Left forelimb (tissue), 1 donor: ENCODE measurements at regions not wholly inside any gene's neighbourhood (a gene's known extent, or its start where the extent isn't known, plus 50 kb on each side); places are given as distances from the start of the nearest gene placed in this dataset.

ENCODE experiments used
- DNase-seq: peaks from one replicate; pipeline ENCODE4 v3.0.0-alpha.2; 2018; ENCODE audit warnings: low spot score

GRCh38 chr5:56320686-56321085, 87.6 kb upstream of the ANKRD55 start:
- no peak for DNase-seq

DNA sequence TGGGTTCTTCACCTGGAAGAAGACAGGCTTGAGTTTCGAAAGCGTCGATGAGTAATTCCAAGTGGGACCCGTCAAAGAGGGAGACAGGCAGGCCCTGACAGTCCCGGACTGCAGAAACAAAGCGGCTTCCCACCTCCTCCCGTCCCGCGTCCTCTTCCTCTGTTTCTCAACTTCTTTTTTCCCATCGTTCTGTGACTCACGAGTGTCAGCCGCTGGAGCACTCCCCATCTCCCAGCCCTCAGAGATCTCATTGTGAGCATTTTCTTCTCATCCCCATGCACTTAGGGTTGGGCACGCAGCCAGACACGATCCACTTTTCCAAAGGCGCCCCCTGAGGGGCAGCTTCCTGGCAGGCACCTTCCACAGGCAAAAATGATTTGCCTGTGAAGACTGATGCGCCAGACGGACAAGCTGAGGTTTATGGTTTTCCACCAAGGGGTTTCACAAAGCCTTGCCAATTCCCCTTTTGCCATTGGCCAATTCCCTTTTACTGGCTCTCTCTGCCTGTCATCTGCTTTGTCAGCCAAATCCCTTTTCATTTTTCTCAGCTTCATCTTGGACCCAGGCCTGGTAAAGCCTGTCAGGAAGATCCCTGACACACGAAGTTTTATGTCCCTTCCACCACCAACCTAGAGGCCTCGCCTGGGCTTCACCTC, 86.5 kb upstream of the ANKRD55 start:
- peak; percentile 70 for DNase-seq

DNA sequence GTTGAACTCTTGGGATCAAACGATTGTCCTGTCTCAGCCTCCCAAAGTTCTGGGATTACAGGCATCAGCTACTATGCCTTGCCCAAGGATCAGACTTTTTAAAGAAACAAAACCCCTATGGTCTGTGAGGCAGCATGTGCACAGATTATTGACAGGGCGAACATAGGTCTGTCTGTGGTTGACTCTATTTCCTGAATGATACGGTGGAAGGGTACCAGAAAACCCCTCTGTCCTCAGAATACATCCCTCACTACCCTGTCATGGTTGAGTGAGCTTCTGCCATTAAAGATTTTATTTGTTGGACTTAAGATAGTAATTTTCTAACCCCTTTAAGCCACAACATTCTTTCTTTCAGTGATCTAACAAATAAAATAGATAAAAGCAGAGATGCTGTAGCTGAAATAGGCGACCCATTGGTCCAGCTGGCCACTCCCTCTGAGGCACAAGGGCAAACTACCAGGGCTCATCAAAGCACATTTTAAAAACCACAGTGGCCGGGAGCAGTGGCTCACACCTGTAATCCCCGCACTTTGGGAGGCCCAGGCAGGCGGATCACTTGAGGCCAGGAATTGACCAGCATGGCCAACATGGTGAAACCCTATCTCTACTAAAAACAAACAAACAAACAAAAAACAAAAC, 84.9 kb upstream of the ANKRD55 start:
- no peak for DNase-seq

- no peak for DNase-seq
Measured at GRCh38 chr5:56316299-56316994, 83.3 kb upstream of the ANKRD55 start.

- no peak for DNase-seq
Measured at GRCh38 chr5:56314529-56314928, 81.4 kb upstream of the ANKRD55 start.

- DNase-seq, result no peak
Measured at GRCh38 chr5:56313596-56313995, 80.5 kb upstream of the ANKRD55 start.

- no peak for DNase-seq
Measured at GRCh38 chr5:56313004-56313531, 79.9 kb upstream of the ANKRD55 start.

DNA sequence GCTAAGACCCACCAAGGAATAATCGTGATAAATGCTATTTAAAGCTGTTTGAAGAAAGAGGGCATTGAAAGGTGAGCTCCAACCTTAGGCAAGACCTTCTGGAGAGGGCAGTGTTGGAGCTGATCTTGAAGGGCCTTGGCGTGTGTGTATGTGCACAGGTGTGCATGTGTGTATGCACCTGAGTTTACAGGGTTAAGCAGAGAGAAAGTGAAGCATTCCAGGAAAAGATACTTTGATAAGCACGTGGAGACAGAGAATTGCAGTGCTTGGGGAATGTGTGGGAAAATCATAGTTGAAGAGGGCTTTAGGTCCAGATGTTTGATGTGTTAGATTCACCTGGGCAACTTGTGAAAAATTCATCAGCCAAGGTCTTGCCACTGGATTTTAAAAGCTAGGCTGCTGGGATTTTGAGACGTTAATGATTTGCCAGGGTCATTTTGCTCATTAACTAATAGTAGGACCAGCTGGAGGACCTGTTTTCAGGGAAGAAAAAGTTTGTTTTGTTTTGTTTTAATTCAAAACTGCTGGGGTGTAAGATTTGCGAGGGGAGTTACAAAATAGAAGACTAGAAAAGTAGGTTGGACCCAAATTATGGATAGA, 78.3 kb upstream of the ANKRD55 start:
- DNase-seq, result no peak

DNA sequence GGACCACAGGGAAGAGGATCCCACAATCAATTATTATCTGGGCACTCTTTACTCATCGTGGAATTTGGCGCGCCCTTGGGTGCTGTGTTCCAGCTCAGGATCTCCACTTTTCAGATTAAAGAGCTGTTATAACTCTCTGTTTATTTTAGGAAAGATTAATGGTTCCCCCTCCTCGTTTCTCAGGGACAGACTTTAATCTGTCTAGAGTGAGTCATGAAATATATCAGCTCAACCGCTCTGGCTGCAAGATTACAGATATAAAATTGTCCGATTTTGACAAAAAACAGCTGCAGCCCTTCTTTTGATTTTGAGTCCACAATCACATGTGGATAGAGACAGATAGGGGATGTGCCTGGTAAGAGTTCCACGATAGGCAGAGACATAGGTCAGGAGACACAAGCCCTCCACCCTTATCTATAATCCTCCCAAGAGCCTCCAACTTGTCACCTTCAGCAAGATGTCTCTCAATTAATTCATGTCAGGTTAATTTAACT, 77.6 kb upstream of the ANKRD55 start:
- no peak for DNase-seq

GRCh38 chr5:56309262-56309826, 76.2 kb upstream of the ANKRD55 start:
- no peak for DNase-seq

- no peak for DNase-seq
Measured at GRCh38 chr5:56307714-56308333, 74.7 kb upstream of the ANKRD55 start.

DNA sequence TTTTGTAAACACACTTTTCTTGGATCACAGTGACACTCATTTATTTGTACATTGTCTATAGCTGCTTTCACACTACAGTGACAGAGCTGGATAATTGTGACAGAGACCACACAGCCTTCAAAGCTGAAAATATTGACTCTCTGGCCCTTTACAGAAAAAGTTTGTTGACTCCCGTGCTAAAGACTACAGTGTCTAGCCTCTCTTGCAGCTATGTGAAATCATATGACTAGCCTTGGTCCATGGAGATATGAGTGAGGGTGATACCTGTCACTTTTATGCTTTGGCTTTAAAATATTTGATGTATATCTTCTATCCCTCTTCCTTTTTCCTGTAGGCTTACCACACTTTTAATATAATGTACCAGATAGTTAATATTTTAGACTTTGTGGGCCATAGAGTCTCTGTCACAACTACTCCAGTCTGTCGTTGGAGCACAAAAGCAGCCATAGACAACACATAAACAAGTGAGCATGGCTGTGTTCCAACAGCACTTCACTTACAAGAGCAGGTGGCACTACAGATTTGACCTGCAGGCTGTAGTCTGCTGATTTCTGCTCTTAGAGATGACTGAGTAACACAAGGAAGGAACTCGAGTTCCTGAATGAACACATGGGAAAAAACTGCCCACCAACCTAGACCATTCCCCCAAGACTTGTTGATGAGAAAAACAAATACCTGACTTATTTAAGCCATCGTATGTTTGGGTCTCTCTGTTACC, 73.5 kb upstream of the ANKRD55 start:
- no peak for DNase-seq

DNA sequence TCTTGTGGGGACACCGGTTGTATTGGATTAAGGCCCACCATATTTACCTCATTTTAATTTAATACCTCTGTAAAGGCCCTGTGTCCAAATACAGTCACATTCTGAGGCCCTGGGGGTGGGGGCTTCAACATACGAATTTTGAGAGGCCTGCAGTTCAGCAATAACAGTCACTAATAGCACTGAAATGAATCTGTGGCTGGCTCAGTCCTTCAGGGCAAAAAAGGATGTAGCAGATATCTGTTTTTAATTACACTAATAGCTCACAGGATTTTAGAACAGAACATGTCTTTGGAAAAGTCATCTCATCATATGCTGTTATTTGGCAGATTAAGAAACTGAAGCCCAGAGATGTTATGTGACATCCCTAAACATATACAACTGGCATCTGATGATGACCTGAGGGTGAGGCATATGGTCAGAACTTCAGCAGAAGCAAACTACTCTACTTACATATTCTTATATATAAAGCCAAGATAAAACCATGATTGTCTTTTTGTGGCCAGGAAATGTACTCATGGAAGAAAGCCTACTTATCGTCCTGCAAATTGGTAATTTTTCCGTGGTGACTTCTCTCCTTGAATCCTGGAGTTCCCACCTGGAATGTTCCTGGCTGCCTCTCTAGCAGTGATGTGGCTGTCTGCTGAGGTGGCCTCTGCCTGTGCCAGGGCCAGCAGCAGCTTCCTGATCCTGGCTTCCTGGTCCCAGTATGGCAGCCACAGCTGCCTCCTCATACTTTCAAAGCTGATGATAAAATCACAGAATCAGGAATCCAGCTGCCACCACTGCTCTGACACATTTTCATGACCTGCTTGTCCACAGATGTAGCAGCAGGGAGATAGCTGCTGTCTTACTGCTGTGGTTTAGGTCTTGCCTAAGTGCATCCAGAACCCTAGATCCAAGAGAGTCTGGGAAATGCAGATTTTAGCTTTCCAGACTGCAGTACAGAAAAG, 72.1 kb upstream of the ANKRD55 start:
- DNase-seq, result no peak

DNA sequence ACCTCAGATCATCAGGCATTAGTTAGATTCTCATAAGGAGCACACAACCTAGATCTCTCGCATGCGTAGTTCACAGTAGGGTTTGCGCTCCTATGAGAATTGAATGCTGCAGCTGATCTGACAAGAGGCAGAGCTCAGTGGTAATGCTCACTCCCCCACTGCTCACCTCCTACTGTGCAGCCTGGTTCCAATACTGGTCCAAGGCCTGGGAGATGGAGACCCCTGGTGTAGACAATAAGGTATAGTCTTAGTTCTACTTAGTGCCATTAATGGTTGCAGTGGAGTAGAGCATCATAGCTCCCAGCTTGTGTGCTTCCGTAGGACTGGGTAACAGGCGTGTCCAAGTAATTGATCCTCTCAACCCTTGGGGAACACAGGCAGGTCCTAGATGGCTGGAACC, 70.4 kb upstream of the ANKRD55 start:
- no peak for DNase-seq

- DNase-seq, result no peak
Measured at GRCh38 chr5:56302027-56302426, 68.9 kb upstream of the ANKRD55 start.

GRCh38 chr5:56301069-56301468, 67.9 kb upstream of the ANKRD55 start:
- DNase-seq, result no peak

DNA sequence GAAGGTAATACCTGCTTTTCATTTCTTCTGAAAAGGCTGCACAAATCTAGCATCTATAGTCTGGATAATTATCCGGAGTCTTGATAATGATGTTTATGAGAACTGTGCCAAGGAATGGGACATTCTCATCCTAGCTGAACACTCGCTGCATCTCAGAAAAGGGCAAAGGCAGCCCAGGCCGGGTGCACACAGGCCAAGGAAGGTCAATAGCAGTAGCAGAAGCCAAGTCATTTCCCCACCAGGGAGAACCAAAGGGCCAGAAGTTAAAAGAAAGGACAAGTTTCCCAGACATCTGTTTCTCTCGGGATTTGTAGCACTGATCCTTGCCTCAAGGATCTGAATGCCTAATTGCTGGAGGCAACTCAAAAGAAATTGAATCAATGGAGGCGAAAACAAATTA, 66.1 kb upstream of the ANKRD55 start:
- no peak for DNase-seq

- no peak for DNase-seq
Measured at GRCh38 chr5:56298336-56299090, 65.4 kb upstream of the ANKRD55 start.

- DNase-seq, result no peak
Measured at GRCh38 chr5:56297851-56298250, 64.7 kb upstream of the ANKRD55 start.
